Stimulated activated CD8-positive, alpha-beta memory T cell treated with anti-CD3 and anti-CD28 coated beads, Interleukin-4, amount 100 ng/mL, for 24 hours (primary cell): ENCODE measurements at regions not wholly inside any gene's neighbourhood (a gene's known extent, or its start where the extent isn't known, plus 50 kb on each side); places are given as distances from the start of the nearest gene placed in this dataset.

Source experiments
- DNase-seq: peaks from one replicate; pipeline ENCODE4 v3.0.0-alpha.2; 2020; ENCODE audit warnings: low read depth

- no peak for DNase-seq
Observed at GRCh38 chr16:8519179-8519578, 71.1 kb downstream of the TMEM114 start.

- DNase-seq, result no peak
Observed at GRCh38 chr16:8517280-8517679, 73.0 kb downstream of the TMEM114 start.

- no peak for DNase-seq
Observed at GRCh38 chr16:8516471-8516870, 73.8 kb downstream of the TMEM114 start.

GRCh38 chr16:8512941-8513624 is 77.2 kb downstream of the TMEM114 start:
- no peak for DNase-seq

- no peak for DNase-seq
Observed at GRCh38 chr16:8511464-8511863, 78.8 kb downstream of the TMEM114 start.

GRCh38 chr16:8510160-8510559 is 80.2 kb downstream of the TMEM114 start:
- DNase-seq, result no peak

GRCh38 chr16:8505327-8505991 is 84.9 kb downstream of the TMEM114 start:
- no peak for DNase-seq

- DNase-seq, result no peak
Observed at GRCh38 chr16:8502446-8502845, 87.9 kb downstream of the TMEM114 start.

GRCh38 chr16:8500351-8500750 is 90.0 kb downstream of the TMEM114 start:
- no peak for DNase-seq

- DNase-seq, result no peak
Observed at GRCh38 chr16:8496364-8496763, 93.9 kb downstream of the TMEM114 start.

GRCh38 chr16:8493972-8494371 is 96.3 kb downstream of the TMEM114 start:
- no peak for DNase-seq

- DNase-seq, result no peak
Observed at GRCh38 chr16:8492690-8493089, 97.6 kb downstream of the TMEM114 start.

GRCh38 chr16:8489580-8489979 is 100.7 kb downstream of the TMEM114 start:
- DNase-seq, result no peak

- DNase-seq, result no peak
Observed at GRCh38 chr16:8486985-8487384, 103.3 kb downstream of the TMEM114 start.

- no peak for DNase-seq
Observed at GRCh38 chr16:8483396-8483795, 106.9 kb downstream of the TMEM114 start.

- DNase-seq, result no peak
Observed at GRCh38 chr16:8481810-8482209, 108.5 kb downstream of the TMEM114 start.

GRCh38 chr16:8476824-8477223 is 113.5 kb downstream of the TMEM114 start:
- DNase-seq, result no peak

GRCh38 chr16:8474587-8474986 is 115.7 kb downstream of the TMEM114 start:
- no peak for DNase-seq

GRCh38 chr16:8469102-8469778 is 121.1 kb downstream of the TMEM114 start:
- DNase-seq, result no peak

- DNase-seq, result no peak
Observed at GRCh38 chr16:8464979-8465378, 125.3 kb downstream of the TMEM114 start.

- DNase-seq, result no peak
Observed at GRCh38 chr16:8459085-8459733, 131.1 kb downstream of the TMEM114 start.

- DNase-seq, result no peak
Observed at GRCh38 chr16:8458481-8459046, 131.7 kb downstream of the TMEM114 start.
